Right lobe of liver (tissue), 4 donors: ENCODE measurements at regions not wholly inside any gene's neighbourhood (a gene's known extent, or its start where the extent isn't known, plus 50 kb on each side); places are given as distances from the start of the nearest gene placed in this dataset.

Experiments used
- CTCF ChIP-seq, 4 donors: fragments of 200-600 bp in 3 of 4; fragments of 450-650 bp in 1 of 4; IDR thresholded peaks; one replicate each; pipeline versions ENCODE4 v1.5.1 to v1.8.0; 2016 to 2022; ENCODE audit warnings: antibody characterized with exemption in 4 of 4, mild to moderate bottlenecking in 2 of 4
- POLR2A ChIP-seq: fragments of 450-650 bp; IDR thresholded peaks from one replicate; pipeline ENCODE4 v1.6.1; 2017; ENCODE audit warnings: antibody characterized with exemption, mild to moderate bottlenecking
- donor health status: DM: no; HTN: no; CAD: no.
- donor health status: DM: no; HTN: no; CAD: no.
- donor health status: DM: no; HTN: yes; CAD: no.

GRCh38 chr16:62882552-62883221 lies 846.4 kb upstream of the CDH8 start:
- no peak for TF ChIP-seq CTCF (IDR thresholded peaks at IDR 0.05)
- TF ChIP-seq POLR2A: no peak
